Erythroblast (primary cell): ENCODE measurements at regions not wholly inside any gene's neighbourhood (a gene's known extent, or its start where the extent isn't known, plus 50 kb on each side); places are given as distances from the start of the nearest gene placed in this dataset.

Experiments
- GATA1 ChIP-seq: IDR thresholded peaks from 2 replicates; pipeline ENCODE4 v1.6.1; 2011; ENCODE audit warnings: low read depth, mild to moderate bottlenecking, control low read depth, low read length, moderate library complexity
- POLR2A ChIP-seq: IDR thresholded peaks from 2 replicates; pipeline ENCODE4 v1.6.1; 2011; ENCODE audit warnings: mild to moderate bottlenecking, low read length

GRCh38 chr10:21077681-21078080 lies 180.6 kb upstream of the NEBL start:
- TF ChIP-seq POLR2A (no peak), GATA1 (no peak)
